NCI-H2107 treated with DMSO at 0.1 percent for 48 hours (cell line): ENCODE measurements at regions not wholly inside any gene's neighbourhood (a gene's known extent, or its start where the extent isn't known, plus 50 kb on each side); places are given as distances from the start of the nearest gene placed in this dataset.
"Not testable (repeated sequence)": the region's sequence is repeated elsewhere in the genome, so short reads cannot be mapped to it uniquely, and the experiment has no call there.

Experiments
- DNase-seq: peaks from one replicate; lab custom pipeline; 2025; ENCODE audit not compliant: unreplicated experiment; lab: John Stamatoyannopoulos, UW

DNA sequence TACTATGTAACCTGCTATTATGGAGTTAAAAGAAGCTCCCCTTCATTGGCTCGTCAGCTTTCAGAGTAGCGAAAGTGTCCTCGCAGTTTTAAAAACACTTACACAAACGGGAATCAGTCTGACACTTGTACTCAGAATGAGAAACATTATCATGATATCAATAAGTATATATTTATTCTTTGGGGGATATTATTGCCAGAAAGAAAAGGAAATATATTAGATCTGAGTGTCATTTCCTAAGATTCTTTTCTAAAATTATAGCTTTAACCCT, 584.5 kb downstream of the ZEB2 start:
- no peak for DNase-seq

- no peak for DNase-seq
Observed at GRCh38 chr2:143934626-143935481, 585.1 kb downstream of the ZEB2 start.

DNA sequence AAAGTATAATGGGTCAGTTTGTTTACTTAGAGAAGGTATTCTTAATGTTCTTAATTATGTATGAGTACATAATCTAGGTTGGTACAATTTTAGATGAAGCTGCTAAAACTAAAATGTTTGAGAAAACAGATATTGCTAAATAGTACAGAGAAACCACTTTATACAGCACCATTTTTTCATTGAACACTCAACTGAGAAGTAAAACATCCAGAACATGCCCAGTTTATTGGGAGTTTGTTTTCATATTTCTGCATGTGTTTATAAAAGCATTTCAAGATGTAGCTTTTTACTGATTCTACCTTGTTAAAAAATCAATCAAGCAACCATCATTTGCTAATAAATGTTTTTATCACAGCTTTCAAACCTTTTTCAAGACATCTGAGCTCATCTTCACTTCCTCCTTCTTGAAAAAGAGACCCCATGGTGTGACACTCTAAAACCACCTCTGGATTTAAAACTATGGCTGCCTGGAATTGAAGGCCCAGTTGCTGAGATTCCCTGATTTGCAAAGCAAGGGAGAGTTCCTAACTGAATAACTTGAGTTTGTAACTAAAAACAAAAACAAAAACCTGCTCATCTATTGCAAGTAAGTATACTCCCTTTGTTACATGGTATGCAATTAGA, 585.9 kb downstream of the ZEB2 start:
- DNase-seq: no peak

- DNase-seq: no peak
Observed at GRCh38 chr2:143930891-143931290, 589.0 kb downstream of the ZEB2 start.

DNA sequence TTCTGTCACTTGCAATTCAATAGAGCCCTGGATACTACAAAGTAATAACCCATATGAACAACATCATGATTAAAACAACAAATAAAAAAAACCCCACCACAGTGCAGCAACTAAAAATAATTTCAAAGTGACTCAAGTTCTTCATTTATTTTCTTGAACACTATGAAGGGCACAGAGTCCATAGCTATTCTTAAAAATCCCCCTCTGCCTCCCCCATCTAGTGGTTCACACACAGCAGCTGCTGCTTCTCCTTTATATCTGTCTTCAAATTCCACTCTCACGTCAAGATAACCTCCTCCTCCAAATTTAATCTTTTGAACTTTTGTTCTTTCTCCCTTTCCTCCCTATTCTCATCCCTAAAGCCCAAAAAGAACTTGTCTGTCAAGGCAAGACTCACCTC, 591.3 kb downstream of the ZEB2 start:
- DNase-seq: no peak

- no peak for DNase-seq
Observed at GRCh38 chr2:143928184-143928583, 591.7 kb downstream of the ZEB2 start.

GRCh38 chr2:143926736-143927135, 593.2 kb downstream of the ZEB2 start:
- no peak for DNase-seq

GRCh38 chr2:143922261-143922830, 597.6 kb downstream of the ZEB2 start:
- not testable (repeated sequence) for DNase-seq

GRCh38 chr2:143918465-143918989, 601.4 kb downstream of the ZEB2 start:
- DNase-seq: no peak

DNA sequence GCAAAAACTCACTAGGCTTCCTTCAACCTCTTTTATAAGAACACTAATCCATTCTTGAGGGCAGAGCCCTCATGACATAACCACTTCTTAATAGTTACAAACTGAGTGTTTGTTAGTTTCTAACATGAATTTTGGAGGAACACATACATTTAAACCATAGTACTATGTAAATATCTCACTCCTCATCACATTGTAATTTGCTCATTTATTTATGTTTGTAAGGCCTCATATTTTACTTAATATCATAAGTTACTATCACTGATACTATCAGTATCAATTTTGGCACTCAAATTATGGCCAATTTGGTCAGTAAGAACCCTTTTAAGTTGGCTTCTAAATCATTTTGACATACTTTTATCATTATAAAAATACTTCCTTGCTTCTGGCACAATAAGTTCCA, 603.1 kb downstream of the ZEB2 start:
- no peak for DNase-seq

- DNase-seq: no peak
Observed at GRCh38 chr2:143909577-143910353, 610.2 kb downstream of the ZEB2 start.

- DNase-seq: no peak
Observed at GRCh38 chr2:143908843-143909242, 611.1 kb downstream of the ZEB2 start.

GRCh38 chr2:143907801-143908200, 612.1 kb downstream of the ZEB2 start:
- no peak for DNase-seq

GRCh38 chr2:143906850-143907249, 613.1 kb downstream of the ZEB2 start:
- DNase-seq: no peak

DNA sequence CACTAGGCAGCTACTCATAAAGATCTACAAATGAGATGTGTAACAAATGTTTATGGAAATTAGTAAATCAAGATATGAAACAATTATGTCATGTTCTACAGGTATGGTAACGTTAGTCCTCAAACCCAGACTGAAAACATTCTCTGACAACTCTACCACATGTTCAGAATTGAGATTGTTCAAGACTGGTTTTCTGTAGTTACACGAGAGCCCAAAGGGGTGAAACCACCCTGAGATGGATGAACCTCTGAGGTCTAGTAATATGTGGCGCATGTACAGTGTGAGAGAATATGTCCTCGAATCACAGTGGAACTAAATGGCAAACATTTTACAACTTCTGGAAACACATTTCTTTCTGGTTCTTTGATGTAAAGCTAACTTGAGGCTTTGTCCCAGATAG, 614.3 kb downstream of the ZEB2 start:
- DNase-seq: no peak

DNA sequence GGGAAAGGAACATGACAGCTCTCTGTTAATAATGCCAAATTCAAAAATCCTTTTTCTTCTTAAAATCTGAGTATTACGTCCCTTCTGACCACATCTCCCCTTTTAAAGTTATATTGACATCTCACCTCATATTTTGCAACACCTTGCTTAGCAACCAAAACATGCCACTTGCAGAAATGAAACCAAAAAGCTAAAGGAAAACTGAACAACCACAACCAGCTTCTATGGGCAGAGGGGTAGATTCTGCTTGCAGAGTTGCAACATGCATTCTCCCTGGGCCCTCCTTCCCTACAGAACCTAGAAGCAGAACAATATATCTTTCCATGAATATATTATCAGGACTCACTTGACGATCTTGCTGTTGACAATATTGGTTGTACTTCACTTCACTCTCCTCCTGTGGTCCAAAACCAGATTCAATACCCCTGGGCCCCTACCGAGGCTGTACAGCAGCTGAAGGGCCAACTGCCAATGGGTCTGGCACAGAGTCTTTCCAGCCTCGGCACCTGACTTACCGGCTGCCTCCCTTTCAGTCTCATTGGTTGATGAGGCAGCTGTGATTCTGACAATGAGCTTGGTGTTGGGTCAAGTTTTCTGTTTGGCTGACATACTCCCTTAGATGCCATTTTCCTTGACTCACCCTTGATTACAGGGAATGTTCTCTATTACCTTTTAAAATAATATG, 616.6 kb downstream of the ZEB2 start:
- DNase-seq: no peak

DNA sequence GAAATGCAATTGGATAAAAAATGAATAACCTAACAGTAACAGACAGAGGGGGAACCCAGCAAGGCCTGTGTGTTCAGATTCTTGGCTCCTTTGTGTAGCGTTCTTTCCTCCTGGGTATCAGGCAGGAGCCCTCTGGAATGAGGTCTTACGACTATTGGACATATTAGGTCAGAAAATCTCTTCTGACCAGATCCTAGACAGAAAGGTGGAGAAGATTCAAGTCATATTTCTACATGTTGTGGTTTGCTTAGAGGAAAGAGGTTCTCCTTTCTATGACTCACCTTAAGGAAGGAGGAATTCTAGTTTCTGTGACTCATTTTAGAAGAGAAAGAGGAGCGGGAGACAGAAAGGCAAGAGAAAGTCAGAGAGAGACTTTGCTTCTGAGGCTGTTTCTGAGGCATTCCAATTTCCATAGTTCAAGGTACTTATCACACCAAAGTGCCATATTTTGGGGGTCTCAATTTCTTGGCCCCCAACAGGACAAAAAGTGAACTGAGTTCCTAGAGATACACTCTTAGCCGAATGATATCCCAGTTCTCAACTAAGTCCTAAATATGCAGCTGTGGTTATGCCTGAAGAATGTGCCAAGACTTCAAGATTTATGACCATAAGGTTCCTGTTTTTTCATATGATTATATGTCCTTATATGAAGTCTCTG, 618.6 kb downstream of the ZEB2 start:
- no peak for DNase-seq

- no peak for DNase-seq
Observed at GRCh38 chr2:143899987-143900386, 619.9 kb downstream of the ZEB2 start.

GRCh38 chr2:143893371-143893770, 626.5 kb downstream of the ZEB2 start:
- no peak for DNase-seq

DNA sequence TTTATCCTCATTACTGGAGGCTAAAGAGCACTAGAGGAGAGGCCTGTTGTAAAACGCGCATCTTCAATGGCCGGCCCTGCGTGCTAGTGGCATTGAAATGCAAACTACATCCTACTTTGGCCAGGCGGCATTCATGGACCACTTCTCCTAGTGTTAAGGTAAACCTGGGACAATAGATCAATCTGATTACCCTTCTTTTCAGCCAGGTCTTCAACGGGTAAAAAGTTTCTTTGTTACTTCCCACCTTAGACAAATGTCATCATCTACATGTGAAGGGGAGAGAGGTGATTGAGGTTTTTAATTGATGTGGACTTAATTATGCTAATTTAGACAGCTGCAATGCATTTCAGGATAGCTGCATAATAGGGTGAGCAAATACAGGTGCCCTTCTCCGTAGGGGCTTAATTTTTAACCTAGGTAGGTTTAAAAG, 628.0 kb downstream of the ZEB2 start:
- DNase-seq: no peak
